ENCODE measurements at regions not wholly inside any gene's neighbourhood (a gene's known extent, or its start where the extent isn't known, plus 50 kb on each side); places are given as distances from the start of the nearest gene placed in this dataset.

DNA sequence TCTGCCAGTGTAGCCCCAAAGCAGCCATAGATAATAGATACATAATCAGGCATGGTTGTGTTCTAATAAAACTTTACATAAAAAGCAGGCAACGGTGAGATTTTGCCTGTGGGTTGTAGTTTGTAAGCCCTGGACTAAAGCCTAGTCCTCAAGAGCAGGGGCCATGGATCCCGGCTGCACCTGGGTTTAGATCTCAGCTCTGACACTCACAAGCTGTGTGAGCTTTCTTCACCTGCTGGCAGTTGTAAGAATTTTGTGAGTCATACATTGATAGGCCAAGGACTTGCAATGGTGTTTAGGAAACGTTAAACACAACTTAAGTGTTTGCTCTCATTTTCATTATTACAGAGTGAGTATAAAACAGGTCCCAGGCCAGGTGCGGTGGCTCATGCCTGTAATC is 395.8 kb upstream of the TBX3 start:
- no peak for DNase-seq
- Histone ChIP-seq H3K9me3 (no peaks in the 10 kb centered on the region), H3K4me3 (no peak overlapping the region), H3K36me3 (no peaks in the 10 kb centered on the region), H3K27me3 (no peaks in the 10 kb centered on the region)

DNA sequence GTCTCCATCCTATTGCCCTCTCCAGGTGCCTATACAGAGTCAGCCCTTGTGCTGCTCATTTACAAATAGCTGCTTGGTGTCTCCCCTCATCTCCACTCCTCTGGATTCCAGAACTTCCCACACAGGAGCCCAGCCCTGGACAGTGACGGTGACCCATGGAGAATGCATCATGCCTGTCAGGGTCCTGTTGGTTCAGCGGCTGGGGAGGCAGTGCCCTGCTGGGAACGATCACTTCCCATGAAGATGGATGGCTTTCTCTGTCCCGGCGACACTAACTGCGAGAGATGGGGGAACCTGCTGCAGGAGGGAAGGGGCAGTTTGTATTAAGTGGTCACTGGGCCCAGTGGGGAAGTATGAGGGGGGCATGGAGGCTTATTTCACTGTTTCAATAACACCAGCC is 395.0 kb upstream of the TBX3 start:
- Histone ChIP-seq H3K9me3 (no peaks in the 10 kb centered on the region), H3K27me3 (no peaks in the 10 kb centered on the region), H3K4me3 (no peak overlapping the region), H3K36me3 (no peaks in the 10 kb centered on the region)
- no peak for DNase-seq

DNA sequence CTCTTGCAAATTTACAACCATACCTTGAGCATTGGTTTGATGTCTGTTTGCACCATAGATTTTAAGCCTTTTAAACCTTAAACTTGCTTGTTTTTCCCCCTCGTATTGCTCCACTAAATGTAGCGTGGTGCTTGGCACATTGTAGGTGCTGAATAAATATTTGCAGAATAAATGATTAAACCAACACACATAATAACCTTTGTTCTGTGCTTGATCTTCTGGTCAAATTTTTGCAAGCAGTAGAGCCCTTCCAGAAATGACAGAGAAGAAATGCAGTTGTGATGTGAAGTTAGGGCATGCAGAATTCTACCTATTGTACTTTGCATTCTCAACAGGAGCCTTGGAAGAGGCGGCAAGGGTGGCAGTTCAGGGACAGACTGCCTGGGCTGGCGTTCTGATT is 394.4 kb upstream of the TBX3 start:
- no peaks in the 10 kb centered on the region for H3K36me3 ChIP-seq
- no peaks in the 10 kb centered on the region for H3K27me3 ChIP-seq
- no peak for DNase-seq
- no peak overlapping the region for H3K4me3 ChIP-seq
- no peaks in the 10 kb centered on the region for H3K9me3 ChIP-seq

DNA sequence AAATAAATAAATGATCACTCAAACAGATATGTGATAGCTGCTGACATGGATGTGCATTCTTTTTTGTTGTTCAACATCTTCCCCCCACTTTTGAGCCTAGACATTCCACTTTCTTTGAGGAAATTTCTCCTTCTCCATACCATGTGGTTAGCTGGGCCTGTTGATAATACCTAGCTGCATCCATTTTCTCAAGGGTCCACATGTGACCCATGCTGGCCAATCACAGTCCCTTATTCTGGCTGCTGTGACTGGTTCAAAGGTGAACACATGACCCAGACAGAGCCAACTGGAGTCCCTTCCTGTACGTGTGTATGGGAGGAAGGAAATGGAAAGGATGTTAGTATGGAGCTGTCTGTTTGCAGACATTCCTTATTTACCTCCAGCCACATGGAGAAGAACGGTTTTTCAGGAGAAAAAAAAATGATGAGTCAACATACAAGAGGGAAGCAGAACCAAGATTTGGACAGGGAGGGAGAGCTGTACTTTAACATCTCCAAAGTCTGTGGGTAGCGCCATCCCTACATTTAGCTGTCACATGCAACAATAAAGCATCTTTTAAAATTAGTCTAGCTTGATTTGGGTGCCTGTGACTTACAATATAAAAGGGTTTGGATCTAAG is 391.7 kb upstream of the TBX3 start:
- H3K36me3 ChIP-seq = no peaks in the 10 kb centered on the region

DNA sequence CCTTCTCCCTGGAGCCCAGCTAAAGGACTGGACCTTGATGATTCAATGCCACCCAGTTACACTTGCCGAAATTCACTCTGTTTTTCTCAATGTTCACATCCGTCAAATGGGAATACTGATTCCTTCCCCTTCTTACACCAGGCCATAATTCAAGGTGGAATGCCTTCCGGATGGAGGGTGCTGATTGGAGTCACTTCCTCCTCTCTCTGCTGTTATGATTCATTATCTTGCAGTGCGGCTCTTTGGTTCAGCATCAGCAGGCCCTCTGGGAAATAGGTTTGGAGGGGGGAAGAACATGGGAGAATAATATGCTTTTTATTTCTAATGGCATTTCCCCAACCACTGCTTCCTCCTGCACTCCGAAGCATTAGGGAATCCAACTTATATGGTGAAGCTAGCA is 390.6 kb upstream of the TBX3 start:
- Histone ChIP-seq H3K4me3 (no peak overlapping the region), H3K27me3 (no peaks in the 10 kb centered on the region), H3K9me3 (no peaks in the 10 kb centered on the region), H3K36me3 (no peaks in the 10 kb centered on the region)
- no peak for DNase-seq

More for the DNA sequence above, 391.7 kb upstream of the TBX3 start:
- DNase-seq = no peak
- Histone ChIP-seq H3K9me3 (no peaks in the 10 kb centered on the region), H3K27me3 (no peaks in the 10 kb centered on the region), H3K4me3 (no peak overlapping the region)

DNA sequence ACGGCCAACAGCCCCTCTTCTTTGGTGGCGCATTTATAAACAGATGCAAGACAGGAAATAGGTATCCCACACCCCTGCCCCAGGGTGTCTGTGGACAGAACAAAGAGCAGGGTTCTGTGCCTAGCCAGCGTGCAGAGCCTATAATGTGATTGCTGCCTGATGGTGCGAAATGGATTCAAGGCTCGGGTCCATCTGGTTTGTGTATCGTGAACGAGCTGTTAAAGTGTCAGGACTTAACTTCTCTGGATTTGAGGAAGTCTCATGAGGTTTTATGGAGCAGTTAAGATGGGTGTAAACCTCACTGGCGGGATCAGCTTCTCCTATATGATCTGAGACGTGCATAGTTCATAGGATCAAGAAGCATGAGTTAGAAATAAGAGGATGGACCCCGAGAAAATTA is 388.7 kb upstream of the TBX3 start:
- DNase-seq = no peak
- Histone ChIP-seq H3K36me3 (no peaks in the 10 kb centered on the region), H3K4me3 (no peak overlapping the region), H3K9me3 (no peaks in the 10 kb centered on the region), H3K27me3 (no peaks in the 10 kb centered on the region)

DNA sequence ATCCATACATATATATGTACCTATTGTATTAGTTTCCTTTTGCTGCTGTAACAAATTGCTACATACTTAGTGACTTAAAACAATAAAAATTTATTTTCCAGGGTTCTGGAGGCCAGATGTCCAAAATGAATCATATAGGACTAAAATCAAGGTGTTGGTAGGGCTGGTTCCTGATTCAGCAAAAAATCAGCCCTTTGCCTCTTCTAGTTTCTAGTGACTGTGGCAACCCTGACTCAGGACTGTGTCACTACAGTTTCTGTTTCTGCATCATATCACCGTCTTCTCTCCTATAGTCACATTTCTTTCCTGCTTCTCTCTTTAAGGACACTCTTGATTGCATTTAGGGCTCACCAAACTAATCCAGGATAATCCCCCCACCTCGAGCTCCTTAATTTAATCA is 386.3 kb upstream of the TBX3 start:
- no peaks in the 10 kb centered on the region for H3K36me3 ChIP-seq
- no peak overlapping the region for H3K4me3 ChIP-seq
- no peak for DNase-seq
- no peaks in the 10 kb centered on the region for H3K9me3 ChIP-seq
- no peaks in the 10 kb centered on the region for H3K27me3 ChIP-seq

DNA sequence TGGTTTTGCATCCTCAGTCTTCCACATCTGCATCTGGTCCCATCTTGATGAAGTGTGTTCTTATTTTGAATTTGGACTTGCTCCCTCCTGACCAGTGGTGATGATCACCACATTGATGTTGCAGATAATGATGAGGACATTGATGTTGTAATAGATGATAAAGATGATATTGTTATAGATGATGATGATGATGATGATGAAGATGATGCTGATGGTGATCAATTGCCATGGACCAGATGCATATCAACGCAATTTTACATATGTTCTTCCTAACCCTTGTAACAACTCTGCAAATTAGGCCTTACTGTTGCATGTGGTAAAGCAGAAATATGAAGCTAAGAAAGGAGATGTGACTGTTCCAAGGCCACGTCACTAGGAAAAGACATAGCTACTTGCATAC is 380.3 kb upstream of the TBX3 start:
- Histone ChIP-seq H3K36me3 (no peaks in the 10 kb centered on the region), H3K27me3 (no peaks in the 10 kb centered on the region), H3K4me3 (no peak overlapping the region), H3K9me3 (no peaks in the 10 kb centered on the region)
- no peak for DNase-seq

DNA sequence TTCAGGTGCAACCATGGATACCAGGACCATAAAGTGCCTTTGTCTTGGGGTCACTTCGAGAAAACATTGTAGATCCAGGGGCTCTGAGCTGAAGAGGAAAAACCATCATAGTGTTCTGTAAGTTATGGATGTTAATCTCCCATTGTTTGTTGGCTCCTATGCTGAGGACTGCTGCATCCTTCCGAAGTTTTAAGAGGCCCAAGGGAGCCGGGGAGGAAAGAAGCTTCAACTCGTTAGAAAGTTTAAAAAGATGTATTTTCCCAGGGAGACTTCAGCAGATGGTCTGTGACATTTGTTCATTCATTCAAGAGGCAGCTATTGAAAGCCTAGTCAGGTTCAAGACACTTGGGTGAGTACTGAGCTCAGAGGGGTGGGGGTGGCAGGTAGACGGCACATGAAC is 378.8 kb upstream of the TBX3 start:
- H3K9me3 ChIP-seq = no peaks in the 10 kb centered on the region
- H3K4me3 ChIP-seq = no peak overlapping the region
- DNase-seq = no peak
- no peaks in the 10 kb centered on the region for H3K36me3 ChIP-seq
- H3K27me3 ChIP-seq = no peaks in the 10 kb centered on the region

DNA sequence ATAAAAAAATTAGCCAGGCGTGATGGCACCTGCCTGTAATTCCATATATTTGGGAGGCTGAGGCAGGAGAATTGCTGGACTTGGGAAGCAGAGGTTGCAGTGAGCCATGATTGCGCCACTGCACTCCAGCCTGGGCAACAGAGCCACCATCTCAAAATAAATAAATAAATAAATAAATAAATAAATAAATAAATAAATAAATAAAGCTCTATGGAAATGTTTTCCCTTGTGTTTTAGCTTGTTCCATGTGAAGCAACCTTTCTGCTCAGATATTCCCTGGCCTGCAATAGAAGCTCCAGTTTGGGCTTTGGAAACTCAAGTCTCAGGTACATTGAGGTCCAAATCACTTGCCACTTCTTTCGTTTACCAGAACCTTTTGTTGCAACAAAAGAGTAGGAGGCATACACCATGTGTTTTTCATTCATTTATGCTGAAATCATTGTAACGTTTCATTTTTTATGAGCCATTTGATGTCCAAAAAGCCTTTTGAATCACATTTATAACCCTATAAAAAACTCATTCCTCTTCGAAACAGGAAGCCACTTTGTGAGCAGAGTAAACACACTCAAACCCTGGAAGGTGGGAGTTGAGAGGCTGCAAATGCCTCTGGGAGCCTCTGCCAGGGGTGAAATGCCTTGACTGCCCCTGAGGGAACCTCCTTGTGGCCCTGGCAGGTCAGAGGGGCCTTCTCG is 376.6 kb upstream of the TBX3 start:
- Histone ChIP-seq H3K9me3 (no peaks in the 10 kb centered on the region), H3K27me3 (no peaks in the 10 kb centered on the region), H3K36me3 (no peaks in the 10 kb centered on the region), H3K4me3 (no peak overlapping the region)
- DNase-seq = no peak

DNA sequence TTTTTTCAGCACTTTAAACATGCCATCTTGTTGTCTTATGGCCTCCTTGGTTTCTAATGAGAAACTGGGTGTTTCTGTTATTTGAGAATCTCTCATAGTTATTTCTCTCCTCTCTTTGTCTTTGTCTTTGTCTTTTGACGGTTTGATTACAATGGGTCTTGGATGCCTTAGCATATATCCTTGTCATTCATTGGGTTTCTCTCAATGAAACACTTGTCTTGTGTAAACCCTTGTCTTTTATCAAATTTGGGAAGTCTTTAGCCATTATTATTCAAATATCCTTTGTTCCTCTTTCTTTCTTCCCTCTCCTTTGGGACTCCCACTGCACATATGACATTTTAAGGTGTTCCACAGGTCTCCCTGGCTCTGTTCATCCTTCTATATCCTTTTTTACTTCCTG is 373.5 kb upstream of the TBX3 start:
- Histone ChIP-seq H3K9me3 (no peaks in the 10 kb centered on the region), H3K4me3 (no peak overlapping the region), H3K27me3 (no peaks in the 10 kb centered on the region), H3K36me3 (no peaks in the 10 kb centered on the region)
- no peak for DNase-seq

DNA sequence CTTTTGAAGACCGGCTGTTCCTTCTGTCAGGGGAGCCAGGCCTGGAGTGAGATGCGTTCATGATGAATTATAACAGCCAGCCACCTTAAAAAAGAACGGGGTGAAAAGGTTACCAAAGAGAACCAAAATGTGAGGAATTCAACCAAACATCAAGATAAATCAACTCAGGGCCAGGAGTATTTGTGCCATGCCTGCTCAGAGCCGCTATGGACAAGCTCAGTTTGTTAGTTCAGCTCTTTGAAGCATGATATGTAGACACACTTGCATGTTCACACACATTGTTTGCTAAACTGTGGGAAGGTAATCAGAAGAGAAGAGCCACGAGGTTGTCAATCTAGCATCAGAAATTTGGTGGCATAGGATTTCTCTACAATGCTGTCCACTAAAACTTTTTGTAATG is 367.4 kb upstream of the TBX3 start:
- H3K27me3 ChIP-seq = no peaks in the 10 kb centered on the region
- no peak for DNase-seq
- no peaks in the 10 kb centered on the region for H3K36me3 ChIP-seq
- H3K9me3 ChIP-seq = no peaks in the 10 kb centered on the region
- no peak overlapping the region for H3K4me3 ChIP-seq

DNA sequence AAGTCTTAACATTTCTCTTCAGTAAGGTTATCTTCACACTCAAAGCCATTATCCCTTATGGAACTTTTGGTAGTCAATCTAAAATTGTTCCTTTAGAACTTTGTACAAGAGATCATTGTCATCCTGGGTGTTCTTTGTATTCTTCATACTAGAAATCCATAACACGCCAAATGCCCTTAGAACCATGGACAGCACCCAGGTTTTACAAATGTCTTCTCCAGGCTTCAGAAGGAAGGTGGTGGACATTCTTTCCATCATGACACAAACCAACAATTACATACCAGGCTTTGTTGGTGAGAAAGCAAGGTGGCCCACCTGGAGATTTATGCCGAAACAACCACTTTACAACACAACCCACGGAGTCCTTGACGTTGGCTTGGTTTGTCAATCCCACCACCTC is 365.6 kb upstream of the TBX3 start:
- no peaks in the 10 kb centered on the region for H3K9me3 ChIP-seq
- DNase-seq = no peak
- H3K4me3 ChIP-seq = no peak overlapping the region
- no peaks in the 10 kb centered on the region for H3K27me3 ChIP-seq
- H3K36me3 ChIP-seq = no peaks in the 10 kb centered on the region

DNA sequence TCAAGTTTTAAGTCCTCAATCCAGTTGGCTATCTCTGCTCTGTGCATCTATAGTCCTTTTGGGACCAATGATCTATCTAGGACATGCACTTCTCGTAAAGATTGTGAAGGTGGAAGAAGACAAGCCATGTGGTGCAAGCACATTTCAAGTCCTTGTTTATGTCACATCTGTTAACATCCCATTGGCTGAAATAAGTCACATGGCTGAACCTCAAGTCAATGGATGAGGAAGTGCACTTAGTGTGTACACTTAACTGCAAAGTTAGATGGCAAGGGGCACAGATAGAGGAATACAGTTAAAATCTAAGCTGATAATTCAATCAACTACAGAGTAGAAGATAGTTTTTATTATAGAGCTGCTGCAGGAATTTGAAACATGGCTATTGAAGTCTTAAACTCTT is 362.8 kb upstream of the TBX3 start:
- H3K4me3 ChIP-seq = no peak overlapping the region
- no peaks in the 10 kb centered on the region for H3K27me3 ChIP-seq
- no peaks in the 10 kb centered on the region for H3K36me3 ChIP-seq

DNA sequence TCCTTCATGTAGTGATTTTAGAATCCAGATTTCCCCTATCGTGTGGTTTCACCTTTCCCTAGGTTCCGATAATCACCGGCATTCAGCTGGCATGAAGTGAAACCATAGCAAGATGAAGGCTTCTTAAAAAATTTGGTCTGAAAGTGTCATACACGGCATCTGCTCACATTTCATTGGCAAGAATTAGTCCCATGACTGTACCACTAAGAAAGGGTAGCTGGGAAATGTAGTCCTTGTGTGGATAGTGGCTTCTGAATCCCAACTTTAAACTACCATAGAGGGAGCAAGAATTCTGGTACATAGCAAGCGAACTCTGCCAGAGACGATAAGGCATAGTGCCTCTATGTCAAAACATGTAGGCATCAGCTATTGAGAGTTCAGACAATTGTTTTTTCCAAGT is 360.1 kb upstream of the TBX3 start:
- no peak for DNase-seq
- Histone ChIP-seq H3K9me3 (no peaks in the 10 kb centered on the region; the same call in 1 of the 2 replicates), H3K27me3 (no peaks in the 10 kb centered on the region), H3K36me3 (no peaks in the 10 kb centered on the region), H3K4me3 (no peak overlapping the region)

More for the DNA sequence above, 362.8 kb upstream of the TBX3 start:
- no peaks in the 10 kb centered on the region; the same call in 1 of the 2 replicates for H3K9me3 ChIP-seq
- no peak for DNase-seq

DNA sequence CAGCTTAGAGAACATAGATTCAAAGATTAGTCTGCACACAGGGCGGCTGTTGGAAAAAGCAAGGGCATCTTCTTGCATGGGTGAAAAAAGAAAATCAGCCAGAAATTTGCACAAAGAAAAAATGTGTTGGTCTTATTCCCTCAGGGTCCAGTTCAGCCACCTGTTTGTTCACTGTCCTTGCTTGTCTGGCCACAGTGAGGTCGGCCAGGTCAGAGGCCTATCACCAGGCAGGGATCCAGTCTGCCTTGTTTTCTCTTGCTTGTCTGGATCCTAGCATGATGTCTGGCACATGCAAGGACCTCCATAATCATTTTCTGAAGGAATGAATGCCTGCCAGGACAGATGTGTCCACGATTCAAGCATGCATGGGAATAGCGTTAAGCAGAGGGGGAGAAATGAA is 359.1 kb upstream of the TBX3 start:
- H3K36me3 ChIP-seq = no peaks in the 10 kb centered on the region
- DNase-seq = no peak
- no peaks in the 10 kb centered on the region for H3K27me3 ChIP-seq
- H3K9me3 ChIP-seq = no peaks in the 10 kb centered on the region; the same call in 1 of the 2 replicates
- no peak overlapping the region for H3K4me3 ChIP-seq

DNA sequence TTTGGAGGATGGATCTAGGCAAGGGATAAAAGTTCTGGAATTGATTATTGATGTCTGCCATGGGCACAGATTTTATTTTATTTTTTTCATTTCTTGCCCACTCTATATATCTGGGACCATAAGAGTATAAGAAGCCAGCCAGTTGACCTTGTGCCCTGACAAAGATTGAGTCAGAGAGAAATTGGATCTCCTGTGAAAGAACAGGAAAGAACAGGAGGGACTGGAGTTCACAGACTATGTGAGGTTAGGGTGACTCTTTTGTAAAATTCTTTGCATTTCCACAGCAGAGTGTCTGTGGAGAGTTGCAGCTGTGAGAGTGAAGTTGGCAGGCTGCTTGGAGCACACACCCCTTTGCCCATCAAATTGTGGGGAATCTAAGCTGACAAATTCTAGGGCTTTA is 358.4 kb upstream of the TBX3 start:
- no peak for DNase-seq
- no peaks in the 10 kb centered on the region; the same call in 1 of the 2 replicates for H3K9me3 ChIP-seq
- H3K4me3 ChIP-seq = no peak overlapping the region
- H3K27me3 ChIP-seq = no peaks in the 10 kb centered on the region
- H3K36me3 ChIP-seq = no peaks in the 10 kb centered on the region

DNA sequence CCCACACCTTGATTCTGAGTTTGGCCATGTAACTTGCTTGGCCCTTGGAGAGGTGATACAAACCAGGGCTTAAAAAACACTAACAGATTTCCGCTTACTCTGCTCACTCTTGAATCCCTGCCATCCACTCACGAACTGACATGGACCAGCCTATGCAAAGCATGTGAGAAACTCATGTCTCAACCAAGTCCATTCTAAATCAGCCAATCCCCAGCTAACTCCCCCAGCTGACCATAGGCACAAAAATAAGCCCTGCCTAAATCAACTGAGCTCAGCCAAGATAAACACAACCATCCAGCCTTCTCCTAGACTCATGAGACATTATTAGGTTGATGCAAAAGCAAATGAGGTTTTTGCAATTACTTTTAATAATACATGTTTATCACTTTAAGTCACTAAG is 353.9 kb upstream of the TBX3 start:
- no peak for DNase-seq
- no peaks in the 10 kb centered on the region; the same call in 1 of the 2 replicates for H3K9me3 ChIP-seq
- H3K36me3 ChIP-seq = no peaks in the 10 kb centered on the region
- no peaks in the 10 kb centered on the region for H3K27me3 ChIP-seq
- H3K4me3 ChIP-seq = no peak overlapping the region
